SK-N-SH (cell line): ENCODE measurements at regions not wholly inside any gene's neighbourhood (a gene's known extent, or its start where the extent isn't known, plus 50 kb on each side); places are given as distances from the start of the nearest gene placed in this dataset.
"Not testable (repeated sequence)": the region's sequence is repeated elsewhere in the genome, so short reads cannot be mapped to it uniquely, and the experiment has no call there.

Experiments used
- CTCF ChIA-PET: fragments of 300-600, 350-600 bp; formaldehyde crosslinking; extraction: SDS; loops from one replicate; lab custom pipeline; 2021; lab: Yijun Ruan, JAX
- POLR2A ChIA-PET: fragments of 350-600 bp; sonication (Branson Sonifier 250); formaldehyde crosslinking; extraction: SDS; loops from one replicate; lab custom pipeline; 2020; ENCODE audit warnings: antibody characterized with exemption, inconsistent platforms; lab: Yijun Ruan, JAX
- DNase-seq: peaks from one replicate; pipeline ENCODE4 v3.0.0; 2012
- H2AFZ ChIP-seq: fragments of 200-600 bp; sonication (generic); 2 replicates; pipeline ENCODE4 v1.8.1; 2016; ENCODE audit warnings: antibody characterized with exemption, mild to moderate bottlenecking, low read depth
- H3F3A ChIP-seq: fragments of 200-600 bp; sonication (generic); replicated peaks from 2 replicates; pipeline ENCODE3; 2016; ENCODE audit warnings: antibody characterized with exemption, mild to moderate bottlenecking; ENCODE audit not compliant: insufficient read depth
- H3K27ac ChIP-seq, 2 experiments: fragments of 200-500 bp in 1 of 2; fragments of 200-600 bp in 1 of 2; sonication (Bioruptor generic) in 1 of 2; sonication (generic), shearing (Covaris generic) in 1 of 2; 2 replicates each; pipeline versions ENCODE4 v1.5.1 to v1.6.1; 2014 to 2016; ENCODE audit warnings: low read depth in 2 of 2, inconsistent platforms in 1 of 2, low read length in 1 of 2, mild to moderate bottlenecking in 1 of 2, mixed read lengths in 1 of 2
- H3K27me3 ChIP-seq: fragments of 200-600 bp; sonication (generic), shearing (Covaris generic); 2 replicates; pipeline ENCODE4 v1.6.1; 2016; ENCODE audit warnings: mixed run types; ENCODE audit not compliant: insufficient read depth
- H3K36me3 ChIP-seq, 2 experiments: fragments of 200-500 bp in 1 of 2; fragments of 200-600 bp in 1 of 2; sonication (Bioruptor generic) in 1 of 2; sonication (generic) in 1 of 2; replicated peaks in 1 of 2; 2 replicates each; pipeline versions ENCODE3 to v1.5.1; 2014 to 2016; ENCODE audit warnings: low read length in 1 of 2, mild to moderate bottlenecking in 1 of 2; ENCODE audit not compliant: insufficient read depth in 2 of 2, control insufficient read depth in 1 of 2
- H3K4me1 ChIP-seq, 2 experiments: fragments of 200-500 bp in 1 of 2; fragments of 200-600 bp in 1 of 2; sonication (Bioruptor generic) in 1 of 2; sonication (generic), shearing (Covaris generic) in 1 of 2; 2 replicates each; pipeline versions ENCODE4 v1.5.1 to v1.6.1; 2014 to 2016; ENCODE audit warnings: low read depth in 1 of 2, low read length in 1 of 2, mixed run types in 1 of 2; ENCODE audit not compliant: insufficient read depth in 2 of 2, control insufficient read depth in 1 of 2
- H3K4me2 ChIP-seq: fragments of 200-600 bp; sonication (generic), shearing (Covaris generic); 2 replicates; pipeline ENCODE4 v1.6.1; 2017; ENCODE audit warnings: mixed run types
- H3K4me3 ChIP-seq, 2 experiments: fragments of 200-500 bp in 1 of 2; fragments of 200-600 bp in 1 of 2; sonication (Bioruptor generic) in 1 of 2; sonication (generic), shearing (Covaris generic) in 1 of 2; 2 replicates each; pipeline versions ENCODE4 v1.5.1 to v1.8.1; 2014 to 2016; ENCODE audit warnings: low read depth in 2 of 2, inconsistent platforms in 1 of 2, low read length in 1 of 2, mild to moderate bottlenecking in 1 of 2, mixed read lengths in 1 of 2, moderate library complexity in 1 of 2
- H3K79me2 ChIP-seq: fragments of 200-600 bp; sonication (generic); 2 replicates; pipeline ENCODE4 v1.8.1; 2017; ENCODE audit warnings: mild to moderate bottlenecking; ENCODE audit not compliant: insufficient read depth
- H3K9ac ChIP-seq: fragments of 200-600 bp; sonication (generic); 2 replicates; pipeline ENCODE4 v1.6.1; 2017; ENCODE audit warnings: mixed run types
- H3K9me2 ChIP-seq: fragments of 200-600 bp; sonication (generic); 2 replicates; pipeline ENCODE4 v1.6.1; 2017; ENCODE audit warnings: mixed run types
- H3K9me3 ChIP-seq: fragments of 200-600 bp; sonication (generic); 2 replicates; pipeline ENCODE4 v1.6.1; 2017; ENCODE audit warnings: mixed run types, mild to moderate bottlenecking, moderate library complexity
- H4K20me1 ChIP-seq: fragments of 200-600 bp; sonication (generic); 2 replicates; pipeline ENCODE4 v1.6.1; 2017; ENCODE audit warnings: mild to moderate bottlenecking, mixed run types; ENCODE audit not compliant: insufficient read depth
- FOXJ3 ChIP-seq: sonication (generic); formaldehyde crosslinking; IDR thresholded peaks from 2 replicates; pipeline ENCODE4 v1.5.1; 2020; ENCODE audit warnings: mild to moderate bottlenecking, missing genetic modification reagents
- GABPA ChIP-seq: IDR thresholded peaks from 2 replicates; pipeline ENCODE4 v1.4.0; 2012; ENCODE audit warnings: low read depth, mild to moderate bottlenecking
- NFIC ChIP-seq: IDR thresholded peaks from 2 replicates; pipeline ENCODE4 v1.4.0; 2012; ENCODE audit warnings: borderline replicate concordance
- RCOR1 ChIP-seq: fragments of 150-350 bp; IDR thresholded peaks from 2 replicates; pipeline ENCODE4 v1.6.1; 2017; ENCODE audit warnings: antibody characterized with exemption, low read length
- RFX5 ChIP-seq: IDR thresholded peaks from 2 replicates; pipeline ENCODE4 v1.6.1; 2012; ENCODE audit warnings: mild to moderate bottlenecking, improper control_type of control experiment, low read length
- SIN3A ChIP-seq: IDR thresholded peaks from 2 replicates; pipeline ENCODE4 v1.6.1; 2012; ENCODE audit warnings: low read depth, mild to moderate bottlenecking, low read length, moderate library complexity, borderline replicate concordance
- TAF1 ChIP-seq: IDR thresholded peaks from 2 replicates; pipeline ENCODE4 v1.6.1; 2012; ENCODE audit warnings: low read depth, mild to moderate bottlenecking, low read length, moderate library complexity, borderline replicate concordance
- TEAD4 ChIP-seq: IDR thresholded peaks from 2 replicates; pipeline ENCODE4 v1.4.0; 2012; ENCODE audit warnings: mild to moderate bottlenecking, borderline replicate concordance; ENCODE audit not compliant: insufficient read depth
- USF2 ChIP-seq: fragments of 150-350 bp; IDR thresholded peaks from 2 replicates; pipeline ENCODE4 v1.6.1; 2017; ENCODE audit warnings: antibody characterized with exemption, low read length, low read depth, borderline replicate concordance
- YY1 ChIP-seq: IDR thresholded peaks from 2 replicates; pipeline ENCODE4 v1.4.0; 2012; ENCODE audit warnings: low read depth, mild to moderate bottlenecking
- WGBS: methylation state at CpG from one replicate; pipeline ENCODE4 v1.1.6; 2017; ENCODE audit warnings: low lambda C conversion rate; 5-methylcytosine and 5-hydroxymethylcytosine counted together

- H3K36me3 ChIP-seq: no peaks in the 10 kb centered on the region
- H3K27ac ChIP-seq: no peak overlapping the region
- H3K9ac ChIP-seq: no peak overlapping the region
- H3F3A ChIP-seq: no peaks in the 10 kb centered on the region
- ChIA-PET CTCF (interaction anchor here (0.5 kb wide), 1 partner anchor 92 kb away, joined by 3 read pairs; no protein-coding TSS in a partner anchor), POLR2A (no interaction called here)
- 33% methylated on average over 4 of the region's 4 CpGs for WGBS
- no peaks in the 10 kb centered on the region for H4K20me1 ChIP-seq
- no peaks in the 10 kb centered on the region for H3K4me1 ChIP-seq
- 0 out of 2 replicates have a peak, but pooled peaks cover 7% of the 10 kb centered on the region for H3K9me3 ChIP-seq
- H3K79me2 ChIP-seq: no peaks in the 10 kb centered on the region
- H3K27me3 ChIP-seq: no peaks in the 10 kb centered on the region
- no peak overlapping the region for H2AFZ ChIP-seq
- DNase-seq: no peak
- TF ChIP-seq USF2 (no peak), GABPA (no peak)
- H3K4me2 ChIP-seq: no peak overlapping the region
- no peak overlapping the region for H3K4me3 ChIP-seq
- no peaks in the 10 kb centered on the region for H3K9me2 ChIP-seq
Observed at GRCh38 chr7:9149499-9150082, 716.2 kb downstream of the NXPH1 start.

- H3K4me2 ChIP-seq, H3K79me2 ChIP-seq, H3K9me2 ChIP-seq, H3K27me3 ChIP-seq, H3K9ac ChIP-seq, H3K4me1 ChIP-seq, H3K4me3 ChIP-seq, POLR2A ChIA-PET, H3K27ac ChIP-seq, CTCF ChIA-PET, H3K9me3 ChIP-seq, H3F3A ChIP-seq, DNase-seq, H4K20me1 ChIP-seq, H2AFZ ChIP-seq, H3K36me3 ChIP-seq: not testable (repeated sequence)
Observed at GRCh38 chr7:9163691-9164090, 730.3 kb downstream of the NXPH1 start.

GRCh38 chr7:9175871-9176270 lies 742.5 kb downstream of the NXPH1 start:
- Histone ChIP-seq H3K4me1 (peaks cover 0 to 2% of the 10 kb centered on the region in 2 experiments; a peak in 1 of 4 replicates), H2AFZ (no peak overlapping the region), H3K9me3 (peaks cover 7% of the 10 kb centered on the region; the same call in 1 of the 2 replicates), H4K20me1 (no peaks in the 10 kb centered on the region), H3K9me2 (no peaks in the 10 kb centered on the region), H3K27ac (no peak overlapping the region), H3K4me3 (no peak overlapping the region), H3K9ac (no peak overlapping the region), H3F3A (no peaks in the 10 kb centered on the region), H3K79me2 (no peaks in the 10 kb centered on the region), H3K36me3 (no peaks in the 10 kb centered on the region), H3K27me3 (no peaks in the 10 kb centered on the region), H3K4me2 (no peak overlapping the region)
- DNase-seq: no peak
- no peak for TF ChIP-seq FOXJ3 (CRISPR knock-in tag)
- no peak for TF ChIP-seq RFX5
- no peak for TF ChIP-seq TAF1
- no peak for TF ChIP-seq TEAD4
- no peak for TF ChIP-seq YY1
- no peak for TF ChIP-seq RCOR1
- TF ChIP-seq SIN3A: no peak
- no peak for TF ChIP-seq NFIC
- no peak for TF ChIP-seq GABPA
- POLR2A ChIA-PET: no interaction called here
- 42% methylated on average over 3 of the region's 3 CpGs for WGBS
- CTCF ChIA-PET: no interaction called here
